ENCODE measurements at regions not wholly inside any gene's neighbourhood (a gene's known extent, or its start where the extent isn't known, plus 50 kb on each side); places are given as distances from the start of the nearest gene placed in this dataset.
A peak's percentile ranks its signal among the peaks of the same experiment; 100 is the strongest.

DNA sequence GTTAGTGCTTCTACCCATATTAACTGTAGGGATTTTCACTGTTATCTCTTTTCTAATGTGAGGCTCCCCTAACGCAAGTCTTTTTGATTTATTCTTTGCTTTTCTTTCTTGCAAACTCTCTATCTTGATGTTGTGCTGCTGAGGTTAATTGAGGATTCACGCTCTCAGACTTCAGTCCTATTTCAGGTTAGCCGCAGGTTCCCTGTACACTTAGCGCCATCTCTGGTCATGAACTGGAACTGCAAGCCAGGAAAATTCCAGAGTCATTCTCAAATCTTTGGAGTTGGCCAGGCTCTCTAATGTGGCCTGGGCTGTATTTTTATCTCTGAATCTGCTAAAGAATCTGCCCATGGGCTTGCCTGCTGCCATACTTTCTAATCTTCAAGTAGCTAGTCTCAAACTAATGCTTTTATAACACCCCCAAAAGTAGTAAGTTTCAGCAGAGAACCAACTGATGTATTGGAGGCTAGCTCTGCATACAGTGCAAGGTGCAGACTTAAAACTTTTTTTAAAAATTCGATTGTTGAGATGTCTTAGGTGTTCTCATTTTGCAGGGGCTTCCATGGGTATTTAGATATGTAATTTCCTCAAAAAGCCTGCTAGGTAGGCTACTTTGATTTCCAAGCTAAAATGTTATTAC lies 91.1 kb upstream of the OPRM1 start:
- no peak overlapping the region for H3K4me3 ChIP-seq (ENCODE audit: low read depth, low read length)
- in situ Hi-C loops (cut with HindIII; ENCODE audit: low sequenced_read_pairs), result no loop called here
- peak; percentile 5 for DNase-seq (ENCODE audit: low read depth, low spot score)

GRCh38 chr6:153944201-153944600 lies 94.8 kb upstream of the OPRM1 start:
- no peak overlapping the region for H3K4me3 ChIP-seq (ENCODE audit: low read depth, low read length)
- in situ Hi-C loops (cut with HindIII; ENCODE audit: low sequenced_read_pairs), result no loop called here
- no peak for DNase-seq (ENCODE audit: low read depth, low spot score)
- no peak for TF ChIP-seq CTCF (IDR thresholded peaks at IDR 0.05; ENCODE audit: low read depth, low read length)

More for the DNA sequence above, 91.1 kb upstream of the OPRM1 start:
- peak; percentile 90 for TF ChIP-seq CTCF (IDR thresholded peaks at IDR 0.05; ENCODE audit: low read depth, low read length)

DNA sequence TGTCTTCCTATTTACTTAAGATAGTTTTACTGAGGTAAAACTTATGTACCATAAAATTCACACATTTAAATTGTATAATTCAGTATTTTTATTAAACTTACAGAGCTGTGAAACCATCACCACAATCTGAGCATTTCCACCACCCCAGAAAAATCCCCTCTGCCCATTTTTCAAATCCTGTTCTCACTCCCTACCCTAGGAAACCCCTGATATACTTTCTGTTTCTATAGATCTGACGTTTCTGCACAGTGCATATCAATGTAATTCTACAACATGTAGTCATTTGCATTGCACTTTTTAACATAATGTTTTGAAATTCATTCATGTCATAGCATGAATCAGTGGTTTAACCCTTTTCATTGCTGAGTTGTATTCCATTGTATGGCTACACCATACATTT lies 96.7 kb upstream of the OPRM1 start:
- DNase-seq (ENCODE audit: low read depth, low spot score), result no peak
- in situ Hi-C loops (cut with HindIII; ENCODE audit: low sequenced_read_pairs), result no loop called here
- no peak for TF ChIP-seq CTCF (IDR thresholded peaks at IDR 0.05; ENCODE audit: low read depth, low read length)
- no peak overlapping the region for H3K4me3 ChIP-seq (ENCODE audit: low read depth, low read length)

DNA sequence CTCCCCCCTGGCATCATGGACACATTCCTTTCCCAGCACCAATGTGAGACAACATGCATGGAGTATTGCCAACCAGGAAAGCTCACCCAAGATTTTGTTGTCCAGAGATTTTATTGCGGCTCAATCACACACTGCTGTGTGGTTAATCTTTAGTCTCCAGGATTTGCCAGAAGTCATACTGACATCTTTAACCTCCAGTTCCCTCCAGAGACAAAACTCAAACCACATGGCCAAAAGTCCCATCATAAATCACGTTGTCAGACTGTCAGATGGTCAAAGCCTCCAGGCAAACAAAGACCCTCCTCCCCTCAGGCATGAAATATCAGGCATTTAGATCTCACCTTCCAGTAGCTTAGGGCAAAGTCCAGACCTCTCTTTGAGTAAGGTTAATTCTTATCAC lies 97.3 kb upstream of the OPRM1 start:
- TF ChIP-seq CTCF (IDR thresholded peaks at IDR 0.05; ENCODE audit: low read depth, low read length), result no peak
- no peak overlapping the region for H3K4me3 ChIP-seq (ENCODE audit: low read depth, low read length)
- DNase-seq (ENCODE audit: low read depth, low spot score), result no peak
- in situ Hi-C loops (cut with HindIII; ENCODE audit: low sequenced_read_pairs), result no loop called here

GRCh38 chr6:153938876-153939275 lies 100.2 kb upstream of the OPRM1 start:
- TF ChIP-seq CTCF (IDR thresholded peaks at IDR 0.05; ENCODE audit: low read depth, low read length), result no peak
- no peak overlapping the region for H3K4me3 ChIP-seq (ENCODE audit: low read depth, low read length)
- DNase-seq (ENCODE audit: low read depth, low spot score), result no peak
- in situ Hi-C loops (cut with HindIII; ENCODE audit: low sequenced_read_pairs), result no loop called here

DNA sequence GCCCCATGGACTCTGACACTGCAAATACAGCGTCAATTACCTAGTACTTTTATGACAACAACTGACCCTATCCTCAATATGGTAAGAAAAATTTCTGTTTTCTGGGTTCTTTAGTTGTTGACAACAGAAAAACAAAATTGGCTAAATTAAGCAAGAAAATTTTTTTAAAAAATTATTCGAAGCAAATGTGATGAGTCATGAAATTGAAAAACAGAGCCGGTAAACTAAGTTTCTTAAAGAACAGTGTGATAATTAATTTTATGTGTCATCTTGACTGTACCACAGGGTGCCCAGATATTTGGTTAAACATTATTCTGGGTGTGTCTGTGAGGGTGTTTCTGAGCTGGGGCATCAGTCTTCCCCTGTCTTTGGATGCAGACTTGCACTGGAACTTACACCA lies 107.6 kb upstream of the OPRM1 start:
- no peak for DNase-seq (ENCODE audit: low read depth, low spot score)
- no peak for TF ChIP-seq CTCF (IDR thresholded peaks at IDR 0.05; ENCODE audit: low read depth, low read length)
- in situ Hi-C loops (cut with HindIII; ENCODE audit: low sequenced_read_pairs), result no loop called here
- H3K4me3 ChIP-seq (ENCODE audit: low read depth, low read length), result no peak overlapping the region

Measured in astrocyte of the spinal cord (primary cell).